Skin epidermis (tissue), 12 donors: ENCODE measurements at regions not wholly inside any gene's neighbourhood (a gene's known extent, or its start where the extent isn't known, plus 50 kb on each side); places are given as distances from the start of the nearest gene placed in this dataset.
"Not testable (repeated sequence)": the region's sequence is repeated elsewhere in the genome, so short reads cannot be mapped to it uniquely, and the experiment has no call there.

Experiments used
- H3K27ac ChIP-seq, 21 experiments: fragments of 200-600 bp; sonication (generic) in 11 of 21; one replicate each; pipeline ENCODE4 v1.5.0; 2020; ENCODE audit warnings: mild to moderate bottlenecking in 3 of 21, inconsistent platforms in 2 of 21, moderate library complexity in 2 of 21
- H3K4me3 ChIP-seq, 7 experiments: fragments of 200-600 bp; sonication (generic) in 2 of 7; one replicate each; pipeline ENCODE4 v1.5.0; 2020; ENCODE audit warnings: inconsistent platforms in 2 of 7, mild to moderate bottlenecking in 2 of 7, moderate library complexity in 1 of 7

DNA sequence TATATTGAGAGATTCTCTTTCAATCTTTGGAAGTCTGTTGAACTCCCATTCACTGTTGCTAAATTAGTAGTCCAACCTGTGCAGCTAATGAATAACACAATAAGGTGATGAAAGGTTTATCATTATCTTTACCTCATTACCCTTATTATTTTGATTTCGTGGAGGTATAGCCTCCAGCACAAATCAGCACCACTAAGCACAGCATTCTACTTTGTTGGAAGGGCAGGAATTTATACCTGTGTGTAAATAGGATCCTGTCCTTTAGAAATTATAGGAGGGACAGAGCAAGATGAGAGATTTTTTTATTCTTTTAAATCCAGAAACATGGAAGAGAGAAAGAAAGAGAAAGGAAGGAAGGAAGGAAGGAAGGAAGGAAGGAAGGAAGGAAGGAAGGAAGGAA is 454.1 kb downstream of the PDGFC start:
- no peak overlapping the region for H3K27ac ChIP-seq
- H3K4me3 ChIP-seq, result no peak overlapping the region

DNA sequence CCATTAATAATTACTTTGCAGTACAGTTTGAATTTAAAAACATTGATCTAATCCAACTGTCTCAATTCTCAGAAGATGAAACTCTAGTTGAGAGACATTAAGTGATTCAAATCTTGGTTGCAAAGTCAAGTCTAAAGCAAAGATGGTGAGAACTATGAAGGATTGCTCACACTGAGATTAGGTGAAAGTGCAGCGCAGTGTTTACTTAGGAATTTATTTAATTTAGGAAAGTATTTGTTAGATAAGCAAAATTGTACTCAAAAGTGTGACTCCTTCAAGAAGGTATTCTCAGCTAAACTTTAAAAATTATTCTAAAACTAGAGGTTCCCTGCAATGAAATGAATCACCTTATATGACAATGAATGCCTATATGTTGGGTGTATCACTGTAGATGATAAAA is 454.9 kb downstream of the PDGFC start:
- no peak overlapping the region for H3K27ac ChIP-seq
- H3K4me3 ChIP-seq, result no peak overlapping the region

DNA sequence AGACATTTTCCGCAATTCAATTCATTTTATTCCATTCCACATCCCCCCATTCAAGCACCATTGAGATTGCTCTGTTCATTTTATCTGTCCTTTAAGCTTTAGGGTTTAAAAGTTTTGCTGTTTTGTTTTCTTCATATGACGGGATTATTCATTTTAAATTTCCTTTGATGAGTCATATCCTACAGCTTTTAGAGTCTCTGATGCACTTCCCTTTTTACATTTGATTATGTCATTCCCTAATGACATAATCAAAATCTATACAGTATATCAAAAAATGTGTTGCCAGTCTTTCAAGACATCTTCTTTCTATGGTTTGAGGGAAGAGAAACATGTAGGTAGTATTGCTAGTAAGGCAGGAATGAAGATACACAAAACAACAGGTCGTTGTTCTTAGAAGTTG is 456.3 kb downstream of the PDGFC start:
- no peak overlapping the region for H3K4me3 ChIP-seq
- H3K27ac ChIP-seq, result no peak overlapping the region

DNA sequence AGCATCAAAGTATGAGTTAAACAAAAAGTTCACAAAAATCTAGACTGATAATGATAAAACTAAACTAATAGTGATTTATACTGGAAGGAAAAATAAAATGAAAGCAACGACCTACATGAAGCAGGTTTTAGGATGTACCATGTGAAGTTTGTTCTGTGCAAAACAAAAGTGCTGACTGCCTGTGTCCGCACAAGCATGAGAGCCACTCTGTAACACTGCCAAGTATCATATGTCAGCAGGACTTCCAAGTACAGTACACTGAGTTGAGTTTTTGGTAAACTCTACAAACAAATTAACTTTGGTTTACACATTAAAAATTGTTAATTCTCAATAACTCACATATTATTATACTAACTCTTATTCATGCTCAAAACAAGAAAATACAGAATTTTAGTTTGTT is 459.0 kb downstream of the PDGFC start:
- Histone ChIP-seq H3K27ac (no peak overlapping the region), H3K4me3 (no peak overlapping the region)

DNA sequence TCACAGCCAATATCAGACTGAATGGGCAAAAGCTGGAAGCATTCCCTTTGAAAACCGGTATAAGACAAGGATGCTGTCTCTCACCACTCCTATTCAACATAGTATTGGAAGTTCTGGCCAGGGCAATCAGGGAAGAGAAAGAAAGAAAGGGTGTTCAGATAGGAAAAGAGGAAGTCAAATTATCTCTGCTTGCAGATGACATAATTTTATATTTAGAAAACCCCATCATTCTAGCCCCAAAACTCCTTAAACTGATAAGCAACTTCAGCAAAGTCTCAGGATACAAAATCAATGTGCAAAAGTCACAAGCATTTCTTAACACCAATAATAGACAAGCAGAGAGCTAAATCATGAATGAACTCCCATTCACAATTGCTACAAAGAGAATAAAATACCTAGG is 461.7 kb downstream of the PDGFC start:
- not testable (repeated sequence) for H3K4me3 ChIP-seq, H3K27ac ChIP-seq

DNA sequence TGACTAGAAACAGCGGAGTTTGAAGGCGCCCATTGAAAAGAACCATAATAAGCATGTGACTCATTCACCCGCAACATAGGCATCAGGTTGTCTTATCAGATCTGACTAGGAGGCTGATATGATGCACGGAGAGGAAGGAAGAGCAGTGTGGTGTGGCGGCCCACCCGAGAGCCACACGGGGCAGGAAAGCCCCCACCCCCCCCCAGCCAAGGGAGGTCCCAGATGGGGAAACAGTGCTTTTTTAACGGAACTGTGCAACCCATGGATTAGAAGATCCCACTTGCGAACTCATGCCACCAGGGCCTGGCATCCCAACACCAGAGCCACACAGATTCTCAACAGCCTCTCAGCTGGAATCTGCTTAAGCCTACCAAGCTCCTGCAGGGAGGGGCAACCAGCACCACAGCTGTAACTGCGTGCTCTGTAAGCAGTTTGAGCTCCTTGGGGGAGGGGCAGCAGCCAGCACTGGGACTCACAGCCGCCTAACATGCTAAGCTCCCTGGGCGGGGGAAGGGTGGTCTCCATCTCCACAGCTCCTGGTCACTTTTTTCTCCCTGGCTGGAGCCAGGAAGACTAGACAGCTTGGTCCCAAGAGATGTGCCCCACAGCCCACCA is 466.2 kb downstream of the PDGFC start:
- no peak overlapping the region for H3K4me3 ChIP-seq
- H3K27ac ChIP-seq, result no peak overlapping the region

DNA sequence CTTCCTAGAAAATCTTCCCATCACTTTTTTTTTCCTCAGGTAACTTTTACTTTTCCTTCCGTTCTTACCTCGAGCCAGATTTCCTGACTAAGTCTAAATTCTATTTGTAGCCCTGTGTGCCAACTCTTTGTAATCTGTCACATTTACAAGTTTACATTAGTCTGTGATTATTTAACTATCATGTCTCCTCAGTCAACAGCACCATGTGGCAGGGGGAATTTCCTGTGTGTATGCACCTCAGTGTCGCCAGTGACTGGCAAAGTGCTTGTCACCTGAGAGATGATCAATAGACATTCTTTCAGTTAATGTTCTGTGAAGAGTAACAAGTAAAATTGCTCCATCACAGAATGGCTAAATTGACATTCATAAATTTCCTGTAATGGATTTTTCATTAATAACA is 468.5 kb downstream of the PDGFC start:
- H3K27ac ChIP-seq, result no peak overlapping the region
- H3K4me3 ChIP-seq, result no peak overlapping the region

DNA sequence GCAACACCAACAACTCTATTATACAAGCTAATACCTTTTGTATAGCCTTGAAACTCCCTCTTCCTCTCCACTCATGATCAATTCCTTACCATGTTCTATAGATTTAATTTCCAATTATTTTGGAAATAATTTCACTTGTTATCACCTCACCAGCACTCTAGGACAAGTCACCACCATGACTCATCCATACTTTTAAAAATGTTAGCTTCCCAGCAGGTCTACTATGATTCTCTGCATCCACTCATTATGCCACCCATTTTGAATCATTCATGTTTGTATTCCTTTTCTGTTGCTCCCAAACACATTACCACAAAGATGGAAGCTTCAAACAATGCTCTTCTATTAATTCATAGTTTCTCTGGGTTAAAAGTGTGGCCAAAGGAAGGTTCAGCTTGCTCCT is 469.6 kb downstream of the PDGFC start:
- Histone ChIP-seq H3K27ac (no peak overlapping the region), H3K4me3 (no peak overlapping the region)

DNA sequence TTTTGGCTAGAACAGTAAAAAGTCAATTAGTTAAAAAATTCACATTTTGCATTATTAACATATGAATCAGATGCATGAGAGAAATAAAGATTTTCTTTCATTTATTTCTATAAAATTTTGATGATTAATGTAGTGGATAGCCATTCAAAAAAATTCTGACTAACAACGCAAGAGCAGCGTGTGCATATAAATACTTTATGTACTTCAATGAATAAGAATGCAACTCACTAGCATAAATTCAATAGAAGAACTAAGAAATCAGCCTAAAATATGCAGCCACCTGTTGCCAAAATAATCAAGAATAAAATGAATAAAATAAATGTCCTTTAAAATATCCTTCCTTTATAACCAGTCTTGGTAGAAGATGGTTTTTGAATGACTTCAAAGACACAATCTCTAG is 471.9 kb downstream of the PDGFC start:
- no peak overlapping the region for H3K27ac ChIP-seq
- no peak overlapping the region for H3K4me3 ChIP-seq

DNA sequence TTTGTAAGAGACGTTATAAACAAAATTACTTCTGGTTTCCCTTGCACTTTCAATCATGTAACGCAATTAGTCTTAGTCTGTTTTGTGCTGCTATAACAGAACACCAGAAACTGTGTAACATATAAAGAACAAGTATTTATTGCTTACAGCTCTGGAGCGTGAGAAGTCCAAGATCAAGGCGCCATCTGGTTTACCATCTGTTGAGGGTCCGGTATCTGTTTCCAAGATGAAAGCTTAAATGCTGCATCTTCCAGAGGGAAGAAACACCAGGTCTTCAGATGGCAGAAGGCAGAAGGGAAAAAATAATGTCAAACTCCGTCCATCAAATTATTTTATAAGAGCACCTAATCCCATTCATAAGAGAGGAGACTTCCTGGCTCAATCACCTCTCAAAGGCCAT is 474.1 kb downstream of the PDGFC start:
- H3K27ac ChIP-seq, result no peak overlapping the region
- no peak overlapping the region for H3K4me3 ChIP-seq

DNA sequence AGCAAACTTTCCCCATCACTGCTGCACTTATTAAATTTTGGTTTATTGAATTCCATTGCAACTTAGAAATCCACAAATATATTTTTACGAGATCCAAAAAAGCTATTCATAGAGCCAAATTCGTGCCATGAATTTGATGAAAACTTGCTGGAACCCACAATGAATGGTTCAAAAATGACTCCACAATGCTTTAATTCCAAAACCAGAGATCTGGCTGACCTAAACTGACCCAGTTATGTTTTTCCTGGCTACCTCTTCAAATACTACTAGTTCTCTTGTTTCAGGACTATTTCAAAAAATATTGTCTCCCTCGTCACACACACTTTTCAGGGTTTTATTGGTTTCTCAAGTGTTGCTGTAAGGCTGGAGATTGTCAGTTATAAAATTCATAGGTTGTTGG is 474.8 kb downstream of the PDGFC start:
- Histone ChIP-seq H3K4me3 (no peak overlapping the region), H3K27ac (peak overlapping the region in 1 of 21 experiments; percentile 31)

DNA sequence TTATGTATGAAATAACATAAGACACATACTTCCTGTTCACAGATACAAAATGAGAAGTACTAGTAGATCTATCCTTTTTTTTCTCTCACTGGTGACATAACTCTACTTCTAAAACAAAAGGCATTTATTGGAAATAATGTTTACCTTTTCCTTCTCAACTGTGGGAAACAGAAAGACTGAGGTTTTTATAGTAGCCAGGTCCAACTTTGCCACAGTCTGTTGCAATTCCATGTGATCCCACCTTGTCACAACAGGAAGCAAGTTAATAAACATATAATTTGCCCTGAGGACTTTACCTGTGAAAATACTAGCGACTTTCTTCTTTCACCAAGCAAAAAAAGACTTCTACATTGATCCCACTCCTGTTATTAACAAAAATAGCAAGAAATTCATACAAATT is 475.8 kb downstream of the PDGFC start:
- Histone ChIP-seq H3K27ac (no peak overlapping the region), H3K4me3 (no peak overlapping the region)

DNA sequence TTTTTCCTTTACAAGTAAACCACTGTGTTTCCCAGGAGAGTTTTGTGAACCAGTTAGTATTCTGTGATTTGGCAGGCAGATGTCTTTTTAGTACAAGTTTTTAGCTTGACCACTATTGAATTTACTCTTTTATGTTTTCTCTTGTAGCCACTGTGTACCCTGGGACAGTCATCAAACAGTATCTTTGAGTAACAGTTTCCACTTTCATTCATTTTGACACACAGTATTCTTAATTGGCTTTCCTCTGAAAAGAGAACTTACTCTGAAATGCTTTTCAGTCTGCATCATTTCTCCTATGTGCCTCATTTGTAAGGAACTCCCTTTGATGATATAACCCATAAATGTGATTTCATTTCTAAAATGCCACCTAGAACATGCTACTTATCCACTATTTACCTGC is 476.5 kb downstream of the PDGFC start:
- no peak overlapping the region for H3K4me3 ChIP-seq
- no peak overlapping the region for H3K27ac ChIP-seq

DNA sequence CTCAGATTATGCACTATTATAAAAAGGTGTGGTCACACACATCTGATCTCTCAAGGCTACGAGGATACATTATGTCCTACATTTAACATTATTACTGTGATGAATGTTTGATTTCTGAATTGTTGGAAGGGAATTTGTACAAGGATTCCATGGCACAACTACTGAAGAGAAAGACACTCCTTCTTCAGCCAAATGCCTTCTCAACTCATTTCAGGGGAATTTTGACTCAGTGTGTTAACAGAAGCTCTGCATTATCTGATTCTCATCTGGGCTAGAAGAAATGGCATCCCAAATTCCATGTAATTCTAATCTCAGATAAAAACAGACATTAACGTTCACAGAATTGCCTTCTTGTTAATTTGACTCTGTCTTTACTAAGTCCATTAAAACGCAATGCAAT is 477.7 kb downstream of the PDGFC start:
- Histone ChIP-seq H3K27ac (no peak overlapping the region), H3K4me3 (no peak overlapping the region)

DNA sequence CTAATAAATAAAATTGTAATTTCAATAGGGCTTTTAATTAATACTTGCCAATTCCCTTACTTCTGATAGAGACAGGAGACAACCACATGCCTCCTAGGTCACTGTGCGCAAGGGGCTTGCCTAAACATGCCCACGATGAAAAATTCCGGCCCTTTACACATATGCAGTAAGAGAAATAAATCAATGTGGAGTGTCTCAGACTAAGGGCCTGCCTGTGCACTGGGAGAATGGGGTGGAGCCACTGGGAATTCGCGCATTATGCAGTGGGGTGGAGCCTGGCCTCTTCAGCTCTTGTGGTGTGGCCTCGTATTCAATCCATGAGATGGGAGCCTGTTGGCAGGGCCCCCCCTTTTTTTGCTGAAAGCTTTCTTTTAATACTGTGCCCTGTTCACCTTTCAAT is 484.5 kb downstream of the PDGFC start:
- H3K27ac ChIP-seq, result no peak overlapping the region
- H3K4me3 ChIP-seq, result no peak overlapping the region

DNA sequence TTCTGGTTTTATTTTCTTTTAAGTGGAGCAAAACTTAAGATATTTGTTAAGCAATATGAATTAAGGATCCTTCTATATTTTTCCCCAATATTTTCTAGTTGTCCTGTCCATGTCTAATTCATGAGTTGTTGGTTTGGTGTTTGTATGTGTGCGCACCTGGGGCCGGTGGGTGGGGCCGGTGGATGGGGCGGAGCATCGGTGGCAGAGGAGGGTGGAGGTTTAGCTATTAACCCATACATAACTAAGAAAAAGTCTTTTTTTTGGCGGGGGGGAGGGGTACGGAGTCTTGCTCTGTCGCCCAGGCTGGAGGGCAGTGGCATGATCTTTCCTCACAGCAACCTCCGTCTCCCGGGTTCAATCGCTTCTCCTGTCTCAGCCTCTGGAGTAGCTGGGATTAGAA is 489.8 kb downstream of the PDGFC start:
- no peak overlapping the region for H3K4me3 ChIP-seq
- no peak overlapping the region for H3K27ac ChIP-seq

DNA sequence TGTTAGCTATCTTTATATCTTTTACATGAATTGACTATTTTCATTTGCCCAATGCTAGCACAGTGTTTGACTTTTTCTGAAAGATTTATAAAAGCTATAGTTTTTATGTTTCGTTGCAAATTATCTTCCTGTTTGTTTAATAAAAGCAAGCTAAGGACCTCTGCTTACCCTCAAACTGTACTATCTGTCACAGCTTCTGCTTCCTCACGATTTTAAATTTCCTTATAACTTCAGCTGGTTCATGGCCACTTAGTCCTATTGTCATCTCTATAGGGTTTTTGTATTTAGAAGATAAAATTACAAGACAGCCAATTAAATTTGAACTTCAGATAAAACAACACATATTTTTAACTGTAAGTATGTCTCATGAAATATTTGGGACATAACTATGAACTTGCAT is 494.0 kb downstream of the PDGFC start:
- Histone ChIP-seq H3K4me3 (no peak overlapping the region), H3K27ac (no peak overlapping the region)

DNA sequence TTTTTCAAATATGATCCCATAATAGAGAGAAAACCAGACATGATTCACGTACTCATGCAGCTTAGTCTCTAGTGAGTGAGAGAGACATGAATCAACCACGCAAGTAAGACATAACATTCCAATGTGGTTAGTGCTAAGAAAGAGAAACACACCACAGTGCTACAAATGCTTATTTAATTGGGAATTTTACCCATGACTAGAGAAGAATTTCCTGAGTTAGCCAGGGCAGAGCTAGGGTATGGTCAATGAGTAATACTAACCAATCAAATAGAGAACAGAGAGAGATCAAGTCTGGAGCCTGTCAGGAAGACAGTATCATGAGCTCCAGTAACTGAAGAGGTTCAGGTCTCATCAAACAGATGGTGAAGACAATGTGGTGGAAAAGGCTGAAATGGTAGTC is 495.2 kb downstream of the PDGFC start:
- Histone ChIP-seq H3K4me3 (no peak overlapping the region), H3K27ac (peak overlapping the region in 3 of 21 experiments; percentile 12 to 60 (median 25))

DNA sequence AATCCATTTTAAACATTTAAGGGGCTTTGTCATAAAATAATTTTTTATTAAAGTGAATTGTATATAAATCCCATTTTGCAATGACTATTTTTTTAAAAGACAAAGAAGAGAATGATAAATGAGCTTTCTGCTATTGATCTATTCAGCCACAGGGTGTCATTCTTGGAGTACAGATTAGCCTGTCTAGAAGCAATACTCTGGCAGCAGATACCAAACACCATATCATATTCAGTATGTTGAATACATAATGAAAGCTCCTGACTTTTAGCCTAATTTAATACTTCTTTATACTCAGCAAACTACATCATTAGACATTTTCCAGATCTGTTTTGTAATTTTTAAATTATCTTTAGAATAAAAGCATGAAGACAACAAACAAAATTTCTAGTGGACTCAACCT is 496.3 kb downstream of the PDGFC start:
- Histone ChIP-seq H3K4me3 (no peak overlapping the region), H3K27ac (peak overlapping the region in 2 of 21 experiments; percentile 63 to 71)

DNA sequence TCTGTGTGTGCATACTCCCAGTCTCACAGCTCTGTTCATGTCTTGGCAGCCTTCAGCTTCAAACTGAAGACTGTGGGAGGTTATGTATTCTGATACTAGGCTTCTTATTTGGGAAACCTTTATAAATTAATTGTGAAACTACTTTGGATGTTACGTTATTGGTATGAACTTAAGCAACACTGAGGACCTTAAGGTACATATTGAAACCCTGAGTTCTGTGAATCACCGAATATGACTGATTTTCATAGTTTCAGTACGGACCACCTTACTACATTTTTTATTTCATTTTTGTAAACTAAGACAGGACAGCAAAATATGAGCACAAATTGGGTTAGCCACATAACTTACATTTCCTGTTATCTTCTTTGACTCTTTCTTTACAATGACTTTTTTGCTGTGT is 498.4 kb downstream of the PDGFC start:
- Histone ChIP-seq H3K4me3 (no peak overlapping the region), H3K27ac (no peak overlapping the region)

DNA sequence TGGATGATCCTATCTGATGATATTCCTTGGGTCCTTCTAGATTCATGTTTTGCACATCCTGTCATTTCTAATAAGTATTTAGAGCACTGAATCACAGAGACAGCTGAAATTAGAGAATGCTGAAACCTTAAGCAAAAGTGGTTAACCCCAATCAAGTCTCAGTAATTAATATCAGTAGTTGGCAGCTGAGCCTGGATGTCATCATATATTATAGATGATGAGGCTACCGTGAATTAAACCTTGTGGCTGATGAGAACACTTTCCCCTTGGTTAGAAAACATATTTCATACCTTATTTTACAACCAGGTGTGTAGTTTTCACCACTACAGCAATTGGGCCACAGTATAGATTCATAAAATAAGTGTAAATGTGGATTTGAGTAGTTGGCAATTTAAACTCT is 499.0 kb downstream of the PDGFC start:
- Histone ChIP-seq H3K27ac (no peak overlapping the region), H3K4me3 (no peak overlapping the region)

DNA sequence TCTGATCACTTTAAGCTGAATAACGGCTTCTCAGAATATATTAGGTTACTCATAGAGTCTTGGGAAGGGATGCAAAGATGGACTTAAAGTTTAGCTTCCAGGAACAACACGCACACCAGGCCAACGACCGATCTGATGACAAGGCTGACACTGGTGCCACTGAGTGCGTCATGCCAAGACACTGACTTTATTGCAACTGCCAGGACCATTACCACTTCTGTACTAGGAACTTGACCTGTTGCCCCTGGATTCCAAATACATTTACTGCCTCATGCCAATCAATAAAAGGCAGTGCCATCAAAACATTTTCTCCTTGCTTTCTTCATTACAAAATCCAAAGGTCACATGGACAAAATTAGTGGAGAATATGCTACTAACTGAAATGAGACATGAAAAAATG is 505.9 kb upstream of the CTSO start:
- Histone ChIP-seq H3K27ac (no peak overlapping the region), H3K4me3 (no peak overlapping the region)

DNA sequence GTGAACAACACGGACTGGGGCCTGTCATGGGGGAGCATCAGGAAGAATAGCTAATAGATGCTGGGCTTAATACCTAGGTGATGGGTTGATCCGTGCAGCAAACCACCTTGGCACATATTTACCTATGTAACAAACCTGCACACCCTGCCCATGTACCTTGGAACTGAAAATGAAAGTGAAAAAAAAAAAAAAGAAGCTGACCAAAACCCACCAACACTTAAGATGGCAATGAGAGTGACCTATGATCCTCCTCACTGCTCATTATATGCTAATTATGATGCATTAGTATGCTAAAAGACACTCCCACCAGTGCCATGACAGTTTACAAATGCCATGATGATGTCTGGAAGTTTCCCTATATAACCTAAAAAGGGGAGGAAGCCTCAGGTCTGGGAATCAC is 503.2 kb upstream of the CTSO start:
- no peak overlapping the region for H3K27ac ChIP-seq
- no peak overlapping the region for H3K4me3 ChIP-seq
